PC-3 (cell line): ENCODE measurements at regions not wholly inside any gene's neighbourhood (a gene's known extent, or its start where the extent isn't known, plus 50 kb on each side); places are given as distances from the start of the nearest gene placed in this dataset.
A peak's percentile ranks its signal among the peaks of the same experiment; 100 is the strongest.

Source experiments
- ATAC-seq: fragments of 200-7000 bp; cut with Tn5 transposase; 2 replicates; pipeline ENCODE4 v1.9.1; 2020; ENCODE audit warnings: mild to moderate bottlenecking, moderate library complexity
- BruUV-seq: library from RNA; stranded (reverse); fragments of 400-500 nt; replicated peaks from 2 replicates; lab custom pipeline; 2021; lab: Mats Ljungman, UMichigan
- CTCF ChIA-PET: fragments of 300-600 bp; sonication (Branson Sonifier 250); formaldehyde crosslinking; loops from one replicate; lab custom pipeline; 2022; ENCODE audit warnings: antibody characterized with exemption; lab: Charles Lee
- POLR2A ChIA-PET: fragments of 300-600 bp; sonication (Branson Sonifier 250); formaldehyde crosslinking; loops from one replicate; lab custom pipeline; 2022; ENCODE audit warnings: antibody characterized with exemption; ENCODE audit not compliant: unreplicated experiment; lab: Charles Lee
- DNase-seq: peaks from one replicate; pipeline ENCODE4 v3.0.0-alpha.2; 2015
- H2AFZ ChIP-seq: fragments of 300-600 bp; sonication (generic); 2 replicates; pipeline ENCODE4 v1.6.0; 2016; ENCODE audit warnings: antibody characterized with exemption, low read length
- H3F3A ChIP-seq: fragments of 300-600 bp; sonication (generic); one replicate; pipeline ENCODE4 v1.6.0; 2017; ENCODE audit warnings: antibody characterized with exemption, low read length, control low read depth, mild to moderate bottlenecking; ENCODE audit not compliant: unreplicated experiment
- H3K27ac ChIP-seq: fragments of 300-600 bp; sonication (generic); 2 replicates; pipeline ENCODE4 v1.5.1; 2016; ENCODE audit warnings: mild to moderate bottlenecking, low read length
- H3K27me3 ChIP-seq: fragments of 300-600 bp; sonication (generic); 2 replicates; pipeline ENCODE4 v1.6.1; 2016; ENCODE audit warnings: low read length, mixed read lengths
- H3K36me3 ChIP-seq: fragments of 300-600 bp; sonication (generic); 2 replicates; pipeline ENCODE4 v1.6.1; 2016; ENCODE audit warnings: low read depth, mixed run types, low read length, mixed read lengths
- H3K4me1 ChIP-seq: fragments of 300-600 bp; sonication (generic); 2 replicates; pipeline ENCODE4 v1.5.1; 2016; ENCODE audit warnings: low read length; ENCODE audit not compliant: insufficient read depth
- H3K4me2 ChIP-seq: fragments of 300-600 bp; sonication (generic); 2 replicates; pipeline ENCODE4 v1.6.0; 2016; ENCODE audit warnings: low read length
- H3K4me3 ChIP-seq: fragments of 300-600 bp; sonication (generic); 2 replicates; pipeline ENCODE4 v1.5.1; 2016; ENCODE audit warnings: mild to moderate bottlenecking, low read length, mixed read lengths
- H3K79me2 ChIP-seq: fragments of 300-600 bp; sonication (generic); 2 replicates; pipeline ENCODE4 v1.6.1; 2017; ENCODE audit warnings: low read length, mixed read lengths
- H3K9ac ChIP-seq: fragments of 300-600 bp; sonication (generic); 2 replicates; pipeline ENCODE4 v1.6.0; 2016; ENCODE audit warnings: mild to moderate bottlenecking, low read length
- H3K9me2 ChIP-seq: fragments of 300-600 bp; sonication (generic); replicated peaks from 2 replicates; pipeline ENCODE4 v1.6.1; 2016; ENCODE audit warnings: mixed run types, low read length, mixed read lengths
- H3K9me3 ChIP-seq: fragments of 300-600 bp; sonication (generic); 2 replicates; pipeline ENCODE4 v1.6.1; 2016; ENCODE audit warnings: low read length, mixed read lengths
- H4K20me1 ChIP-seq: fragments of 300-600 bp; sonication (generic); 2 replicates; pipeline ENCODE4 v1.6.1; 2016; ENCODE audit warnings: low read length, mixed read lengths
- CTCF ChIP-seq: fragments of 300-600 bp; sonication (generic); conservative IDR thresholded peaks from 2 replicates; pipeline ENCODE4 v1.5.1; 2017; ENCODE audit warnings: antibody characterized with exemption, low read depth, mild to moderate bottlenecking, low read length
- EZH2 ChIP-seq: fragments of 300-600 bp; sonication (generic); IDR thresholded peaks from one replicate; pipeline ENCODE4 v1.6.1; 2017; ENCODE audit warnings: antibody characterized with exemption, mild to moderate bottlenecking, low read length; ENCODE audit not compliant: unreplicated experiment
- EZH2phosphoT487 ChIP-seq: fragments of 300-600 bp; sonication (generic); IDR thresholded peaks from 2 replicates; pipeline ENCODE4 v1.6.1; 2018; ENCODE audit warnings: mild to moderate bottlenecking, antibody characterized with exemption, low read length, borderline replicate concordance
- intact Hi-C: fragments of 100-400 bp; cut with micrococcal nuclease; formaldehyde crosslinking; loops from 2 replicates; pipeline ENCODE4 v1.9.0; 2023

- ATAC-seq, result no peak
- no peak overlapping the region for H3K9ac ChIP-seq
- no peak overlapping the region for H3K4me3 ChIP-seq
- ChIA-PET CTCF (interaction anchor here (0.5 kb wide), 1 partner anchor 274 kb away, joined by 5 read pairs; no protein-coding TSS in a partner anchor), POLR2A (no interaction called here)
- intact Hi-C loops, result no loop called here
- H3K79me2 ChIP-seq, result no peaks in the 10 kb centered on the region
- no peak for TF ChIP-seq EZH2
- no peak for TF ChIP-seq EZH2phosphoT487
- peak; percentile 50 for TF ChIP-seq CTCF
- H3K9me3 ChIP-seq, result no peaks in the 10 kb centered on the region
- H3K27me3 ChIP-seq, result no peaks in the 10 kb centered on the region
- no TSS peak for BruUV-seq
- no peaks in the 10 kb centered on the region for H3K36me3 ChIP-seq
- no peak overlapping the region for H2AFZ ChIP-seq
- peaks cover 7% of the 10 kb centered on the region; the same call in 1 of the 2 replicates for H3K4me1 ChIP-seq
- H4K20me1 ChIP-seq, result no peaks in the 10 kb centered on the region
- H3K9me2 ChIP-seq, result no peaks in the 10 kb centered on the region
- no peak overlapping the region for H3K4me2 ChIP-seq
- no peaks in the 10 kb centered on the region for H3F3A ChIP-seq
- DNase-seq, result peak; percentile 31
- H3K27ac ChIP-seq, result no peak overlapping the region
Measured at GRCh38 chr4:180953572-180953971, 1289.6 kb upstream of the TENM3 start.

- H3K9me3 ChIP-seq, result no peaks in the 10 kb centered on the region
- intact Hi-C loops, result no loop called here
- no peaks in the 10 kb centered on the region for H3K36me3 ChIP-seq
- no peak overlapping the region for H3K27ac ChIP-seq
- no peak overlapping the region for H3K9ac ChIP-seq
- no peak for TF ChIP-seq EZH2
- TF ChIP-seq EZH2phosphoT487, result no peak
- no peak; the same call in 1 of the 2 replicates for TF ChIP-seq CTCF
- CTCF ChIA-PET, result no interaction called here
- ATAC-seq (no peak), DNase-seq (no peak)
- no peak overlapping the region for H3K4me3 ChIP-seq
- H4K20me1 ChIP-seq, result no peaks in the 10 kb centered on the region
- POLR2A ChIA-PET, result no interaction called here
- H3K4me1 ChIP-seq, result no peaks in the 10 kb centered on the region
- no peak overlapping the region for H3K4me2 ChIP-seq
- H3K27me3 ChIP-seq, result 0 out of 2 replicates have a peak, but pooled peaks cover 8% of the 10 kb centered on the region
- H3K79me2 ChIP-seq, result no peaks in the 10 kb centered on the region
- no peak overlapping the region for H2AFZ ChIP-seq
- no peaks in the 10 kb centered on the region for H3K9me2 ChIP-seq
- BruUV-seq, result no TSS peak
- H3F3A ChIP-seq, result no peaks in the 10 kb centered on the region
Measured at GRCh38 chr4:180960743-180961401, 1282.3 kb upstream of the TENM3 start.

- Histone ChIP-seq H3K4me1 (no peaks in the 10 kb centered on the region), H3K4me2 (no peak overlapping the region), H3F3A (no peaks in the 10 kb centered on the region), H3K9me2 (no peaks in the 10 kb centered on the region), H3K9ac (no peak overlapping the region), H3K27ac (no peak overlapping the region), H3K79me2 (no peaks in the 10 kb centered on the region), H3K36me3 (no peaks in the 10 kb centered on the region), H4K20me1 (no peaks in the 10 kb centered on the region), H2AFZ (no peak overlapping the region), H3K4me3 (no peak overlapping the region), H3K9me3 (no peaks in the 10 kb centered on the region), H3K27me3 (peaks cover 11% of the 10 kb centered on the region; the same call in 1 of the 2 replicates)
- ChIA-PET CTCF (no interaction called here), POLR2A (no interaction called here)
- BruUV-seq, result no TSS peak
- ATAC-seq, result no peak
- intact Hi-C loops, result no loop called here
- no peak for DNase-seq
- TF ChIP-seq CTCF (no peak), EZH2 (no peak), EZH2phosphoT487 (no peak)
Measured at GRCh38 chr4:180962268-180962667, 1280.9 kb upstream of the TENM3 start.
